ENCODE measurements at regions not wholly inside any gene's neighbourhood (a gene's known extent, or its start where the extent isn't known, plus 50 kb on each side); places are given as distances from the start of the nearest gene placed in this dataset.

- ChIA-PET CTCF (no interaction called here), POLR2A (ENCODE audit: low non-redundant PET) (no interaction called here)
- Histone ChIP-seq H3K4me3 (ENCODE audit: low read depth, low read length, poor library complexity, severe bottlenecking) (no peak overlapping the region), H3K27me3 (replicated peaks; ENCODE audit: insufficient read depth, low read depth, low read length, poor library complexity) (no peaks in the 10 kb centered on the region), H3K4me1 (ENCODE audit: insufficient read depth, low read length, poor library complexity, severe bottlenecking) (no peaks in the 10 kb centered on the region), H3K27ac (ENCODE audit: low read depth, low read length, poor library complexity, severe bottlenecking) (no peak overlapping the region), H3K36me3 (ENCODE audit: insufficient read depth, low read length, poor library complexity, severe bottlenecking) (no peaks in the 10 kb centered on the region), H3K9me3 (ENCODE audit: low read depth, low read length, poor library complexity, severe bottlenecking) (no peaks in the 10 kb centered on the region)
- TF ChIP-seq CTCF (conservative IDR thresholded peaks at IDR 0.05; ENCODE audit: low read depth, low read length), result no peak
- TF ChIP-seq EZH2 (IDR thresholded peaks at IDR 0.05; ENCODE audit: borderline replicate concordance, low read depth, low read length, poor library complexity, severe bottlenecking), result no peak
- intact Hi-C loops (cut with micrococcal nuclease; ENCODE audit: unreplicated experiment), result no loop called here
- peak; percentile 8 for DNase-seq (ENCODE audit: low spot score)
- BruUV-seq (replicated peaks), result no TSS peak
Observed at GRCh38 chr14:51593397-51593796, 58.3 kb upstream of the FRMD6 start.

GRCh38 chr14:51595881-51596455 lies 55.7 kb upstream of the FRMD6 start:
- TF ChIP-seq CTCF (conservative IDR thresholded peaks at IDR 0.05; ENCODE audit: low read depth, low read length) (no peak), EZH2 (IDR thresholded peaks at IDR 0.05; ENCODE audit: borderline replicate concordance, low read depth, low read length, poor library complexity, severe bottlenecking) (no peak)
- Histone ChIP-seq H3K4me3 (ENCODE audit: low read depth, low read length, poor library complexity, severe bottlenecking) (no peak overlapping the region), H3K36me3 (ENCODE audit: insufficient read depth, low read length, poor library complexity, severe bottlenecking) (no peaks in the 10 kb centered on the region), H3K4me1 (ENCODE audit: insufficient read depth, low read length, poor library complexity, severe bottlenecking) (no peaks in the 10 kb centered on the region), H3K27me3 (replicated peaks; ENCODE audit: insufficient read depth, low read depth, low read length, poor library complexity) (no peaks in the 10 kb centered on the region), H3K27ac (ENCODE audit: low read depth, low read length, poor library complexity, severe bottlenecking) (no peak overlapping the region), H3K9me3 (ENCODE audit: low read depth, low read length, poor library complexity, severe bottlenecking) (no peaks in the 10 kb centered on the region)
- POLR2A ChIA-PET (ENCODE audit: low non-redundant PET), result no interaction called here
- CTCF ChIA-PET, result no interaction called here
- no TSS peak for BruUV-seq (replicated peaks)
- DNase-seq (ENCODE audit: low spot score), result no peak
- intact Hi-C loops (cut with micrococcal nuclease; ENCODE audit: unreplicated experiment), result no loop called here

GRCh38 chr14:51596488-51597117 lies 55.1 kb upstream of the FRMD6 start:
- Histone ChIP-seq H3K4me3 (ENCODE audit: low read depth, low read length, poor library complexity, severe bottlenecking) (no peak overlapping the region), H3K9me3 (ENCODE audit: low read depth, low read length, poor library complexity, severe bottlenecking) (no peaks in the 10 kb centered on the region), H3K4me1 (ENCODE audit: insufficient read depth, low read length, poor library complexity, severe bottlenecking) (no peaks in the 10 kb centered on the region), H3K27me3 (replicated peaks; ENCODE audit: insufficient read depth, low read depth, low read length, poor library complexity) (no peaks in the 10 kb centered on the region), H3K36me3 (ENCODE audit: insufficient read depth, low read length, poor library complexity, severe bottlenecking) (no peaks in the 10 kb centered on the region), H3K27ac (ENCODE audit: low read depth, low read length, poor library complexity, severe bottlenecking) (no peak overlapping the region)
- ChIA-PET POLR2A (ENCODE audit: low non-redundant PET) (no interaction called here), CTCF (no interaction called here)
- DNase-seq (ENCODE audit: low spot score), result no peak
- intact Hi-C loops (cut with micrococcal nuclease; ENCODE audit: unreplicated experiment), result no loop called here
- BruUV-seq (replicated peaks), result no TSS peak
- TF ChIP-seq CTCF (conservative IDR thresholded peaks at IDR 0.05; ENCODE audit: low read depth, low read length) (no peak), EZH2 (IDR thresholded peaks at IDR 0.05; ENCODE audit: borderline replicate concordance, low read depth, low read length, poor library complexity, severe bottlenecking) (no peak)

Measured in A673 (cell line).